Adrenal gland (tissue), 5 donors: ENCODE measurements at regions not wholly inside any gene's neighbourhood (a gene's known extent, or its start where the extent isn't known, plus 50 kb on each side); places are given as distances from the start of the nearest gene placed in this dataset.

Experiments used
- POLR2A ChIP-seq, 2 donors: fragments of 450-650 bp; IDR thresholded peaks; one replicate each; pipeline ENCODE4 v1.6.1; 2017; ENCODE audit warnings: antibody characterized with exemption in 2 of 2, mild to moderate bottlenecking in 2 of 2, moderate library complexity in 1 of 2
- TF ChIP-seq, protein P1 (sequence below), 6 experiments: fragments of 450-650 bp in 4 of 6; fragments of 200-600 bp in 2 of 6; sonication (generic) in 1 of 6; IDR thresholded peaks; 1 replicate in 5 of 6; 2 replicates in 1 of 6; pipeline versions ENCODE4 v1.5.1 to v1.8.0; 2016 to 2021; ENCODE audit warnings: antibody characterized with exemption in 6 of 6, mild to moderate bottlenecking in 2 of 6, moderate library complexity in 1 of 6
- donor health status: DM: no; HTN: no; CAD: no.

GRCh38 chr14:40576880-40577478 lies 1029.7 kb upstream of the LRFN5 start:
- TF ChIP-seq, protein P1, sequence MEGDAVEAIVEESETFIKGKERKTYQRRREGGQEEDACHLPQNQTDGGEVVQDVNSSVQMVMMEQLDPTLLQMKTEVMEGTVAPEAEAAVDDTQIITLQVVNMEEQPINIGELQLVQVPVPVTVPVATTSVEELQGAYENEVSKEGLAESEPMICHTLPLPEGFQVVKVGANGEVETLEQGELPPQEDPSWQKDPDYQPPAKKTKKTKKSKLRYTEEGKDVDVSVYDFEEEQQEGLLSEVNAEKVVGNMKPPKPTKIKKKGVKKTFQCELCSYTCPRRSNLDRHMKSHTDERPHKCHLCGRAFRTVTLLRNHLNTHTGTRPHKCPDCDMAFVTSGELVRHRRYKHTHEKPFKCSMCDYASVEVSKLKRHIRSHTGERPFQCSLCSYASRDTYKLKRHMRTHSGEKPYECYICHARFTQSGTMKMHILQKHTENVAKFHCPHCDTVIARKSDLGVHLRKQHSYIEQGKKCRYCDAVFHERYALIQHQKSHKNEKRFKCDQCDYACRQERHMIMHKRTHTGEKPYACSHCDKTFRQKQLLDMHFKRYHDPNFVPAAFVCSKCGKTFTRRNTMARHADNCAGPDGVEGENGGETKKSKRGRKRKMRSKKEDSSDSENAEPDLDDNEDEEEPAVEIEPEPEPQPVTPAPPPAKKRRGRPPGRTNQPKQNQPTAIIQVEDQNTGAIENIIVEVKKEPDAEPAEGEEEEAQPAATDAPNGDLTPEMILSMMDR (IDR thresholded peaks at IDR 0.05): no peak
- no peak for TF ChIP-seq POLR2A (IDR thresholded peaks at IDR 0.05)
